Nucleus accumbens (tissue), 56 donors: ENCODE measurements at regions not wholly inside any gene's neighbourhood (a gene's known extent, or its start where the extent isn't known, plus 50 kb on each side); places are given as distances from the start of the nearest gene placed in this dataset.

Experiments
- DNase-seq, 56 donors: peaks; one replicate each; lab custom pipeline; 2025; lab: John Stamatoyannopoulos, UW

- no peak for DNase-seq
Measured at GRCh38 chrX:5549512-5549911, 679.2 kb downstream of the NLGN4X start.

GRCh38 chrX:5537098-5537497, 691.6 kb downstream of the NLGN4X start:
- DNase-seq = no peak

GRCh38 chrX:5536261-5536660, 692.4 kb downstream of the NLGN4X start:
- DNase-seq = no peak

GRCh38 chrX:5528057-5528456, 700.6 kb downstream of the NLGN4X start:
- DNase-seq = no peak

GRCh38 chrX:5526191-5526590, 702.5 kb downstream of the NLGN4X start:
- no peak for DNase-seq

GRCh38 chrX:5490786-5491563, 737.7 kb downstream of the NLGN4X start:
- no peak for DNase-seq

GRCh38 chrX:5474282-5474681, 754.4 kb downstream of the NLGN4X start:
- no peak for DNase-seq

GRCh38 chrX:5458300-5458842, 770.3 kb downstream of the NLGN4X start:
- DNase-seq = no peak

- DNase-seq = no peak
Measured at GRCh38 chrX:5449323-5449722, 779.3 kb downstream of the NLGN4X start.

GRCh38 chrX:5431823-5432222, 796.8 kb downstream of the NLGN4X start:
- no peak for DNase-seq

GRCh38 chrX:5425119-5425518, 803.5 kb downstream of the NLGN4X start:
- DNase-seq = no peak

GRCh38 chrX:5417381-5417780, 811.3 kb downstream of the NLGN4X start:
- DNase-seq = no peak

GRCh38 chrX:5415738-5416137, 812.9 kb downstream of the NLGN4X start:
- DNase-seq = no peak

GRCh38 chrX:5409106-5409505, 819.6 kb downstream of the NLGN4X start:
- no peak for DNase-seq

GRCh38 chrX:5402461-5402860, 826.2 kb downstream of the NLGN4X start:
- no peak for DNase-seq

GRCh38 chrX:5399403-5399802, 829.3 kb downstream of the NLGN4X start:
- no peak for DNase-seq

GRCh38 chrX:5397409-5397808, 831.3 kb downstream of the NLGN4X start:
- DNase-seq = no peak

- no peak for DNase-seq
Measured at GRCh38 chrX:5390376-5390775, 838.3 kb downstream of the NLGN4X start.

- DNase-seq = no peak
Measured at GRCh38 chrX:5388087-5388486, 840.6 kb downstream of the NLGN4X start.

- no peak for DNase-seq
Measured at GRCh38 chrX:5380426-5380825, 848.2 kb downstream of the NLGN4X start.

GRCh38 chrX:5341902-5342301, 886.8 kb downstream of the NLGN4X start:
- DNase-seq = no peak

- no peak for DNase-seq
Measured at GRCh38 chrX:5337160-5337559, 891.5 kb downstream of the NLGN4X start.

GRCh38 chrX:5324546-5324945, 904.1 kb downstream of the NLGN4X start:
- no peak for DNase-seq
